H9 (cell line): ENCODE measurements at regions not wholly inside any gene's neighbourhood (a gene's known extent, or its start where the extent isn't known, plus 50 kb on each side); places are given as distances from the start of the nearest gene placed in this dataset.

Source experiments
- DNase-seq: peaks from one replicate; pipeline ENCODE4 v3.0.0-alpha.2; 2017
- H2AFZ ChIP-seq: one replicate; pipeline ENCODE4 v1.6.1; 2013; ENCODE audit warnings: mild to moderate bottlenecking, low read length, control low read depth, moderate library complexity
- H2AK5ac ChIP-seq: 2 replicates; pipeline ENCODE4 v1.6.1; 2013; ENCODE audit warnings: low read length, control low read depth, mixed read lengths; ENCODE audit not compliant: insufficient read length
- H2BK120ac ChIP-seq: one replicate; pipeline ENCODE4 v1.6.1; 2013; ENCODE audit warnings: low read depth, mild to moderate bottlenecking, low read length, control low read depth, inconsistent platforms; ENCODE audit not compliant: poor library complexity, severe bottlenecking
- H2BK12ac ChIP-seq: 2 replicates; pipeline ENCODE4 v1.6.1; 2013; ENCODE audit warnings: low read length, control low read depth, mixed read lengths, low read depth; ENCODE audit not compliant: insufficient read length
- H2BK15ac ChIP-seq: 2 replicates; pipeline ENCODE4 v1.6.1; 2013; ENCODE audit warnings: low read depth, low read length, control low read depth
- H2BK20ac ChIP-seq: one replicate; pipeline ENCODE4 v1.6.1; 2013; ENCODE audit warnings: low read depth, mild to moderate bottlenecking, low read length, control low read depth, inconsistent platforms; ENCODE audit not compliant: poor library complexity, severe bottlenecking
- H2BK5ac ChIP-seq: 2 replicates; pipeline ENCODE4 v1.6.1; 2013; ENCODE audit warnings: low read length, control low read depth, mixed read lengths; ENCODE audit not compliant: insufficient read length
- H3K14ac ChIP-seq: 2 replicates; pipeline ENCODE4 v1.6.1; 2013; ENCODE audit warnings: low read length, control low read depth; ENCODE audit not compliant: insufficient read depth
- H3K18ac ChIP-seq: 2 replicates; pipeline ENCODE4 v1.6.1; 2013; ENCODE audit warnings: low read depth, mild to moderate bottlenecking, mixed read lengths, low read length, control low read depth; ENCODE audit not compliant: insufficient read length
- H3K23ac ChIP-seq: 2 replicates; pipeline ENCODE4 v1.6.1; 2013; ENCODE audit warnings: low read length, control low read depth, mixed read lengths, low read depth; ENCODE audit not compliant: insufficient read length
- H3K23me2 ChIP-seq: 2 replicates; pipeline ENCODE4 v1.6.1; 2013; ENCODE audit warnings: low read depth, mild to moderate bottlenecking, mixed read lengths, low read length, control low read depth; ENCODE audit not compliant: insufficient read length, poor library complexity, severe bottlenecking
- H3K27ac ChIP-seq: 2 replicates; pipeline ENCODE4 v1.5.1; 2013; ENCODE audit warnings: low read length, control low read depth, mixed read lengths, low read depth; ENCODE audit not compliant: insufficient read length
- H3K27me3 ChIP-seq: 2 replicates; pipeline ENCODE4 v1.6.1; 2013; ENCODE audit warnings: low read length, control low read depth, inconsistent platforms; ENCODE audit not compliant: insufficient read depth
- H3K4ac ChIP-seq: 2 replicates; pipeline ENCODE4 v1.6.1; 2013; ENCODE audit warnings: low read depth, mild to moderate bottlenecking, control low read depth, inconsistent platforms, low read length, moderate library complexity
- H3K4me1 ChIP-seq: 2 replicates; pipeline ENCODE4 v1.6.1; 2013; ENCODE audit warnings: low read length, control low read depth, inconsistent platforms; ENCODE audit not compliant: insufficient read depth
- H3K4me2 ChIP-seq: 2 replicates; pipeline ENCODE4 v1.6.1; 2013; ENCODE audit warnings: low read length, control low read depth, mixed read lengths; ENCODE audit not compliant: insufficient read length, insufficient read depth
- H3K56ac ChIP-seq: 2 replicates; pipeline ENCODE4 v1.6.1; 2013; ENCODE audit warnings: low read depth, mild to moderate bottlenecking, mixed read lengths, low read length, control low read depth; ENCODE audit not compliant: insufficient read length
- H3K79me1 ChIP-seq: 2 replicates; pipeline ENCODE4 v1.6.1; 2013; ENCODE audit warnings: low read depth, mild to moderate bottlenecking, moderate library complexity, low read length, control low read depth, inconsistent platforms; ENCODE audit not compliant: insufficient read depth, poor library complexity, severe bottlenecking
- H3K79me2 ChIP-seq: 2 replicates; pipeline ENCODE4 v1.6.1; 2013; ENCODE audit warnings: low read length, control low read depth, inconsistent platforms; ENCODE audit not compliant: insufficient read depth
- H3K9ac ChIP-seq: 2 replicates; pipeline ENCODE4 v1.6.1; 2013; ENCODE audit warnings: low read length, control low read depth, mixed read lengths; ENCODE audit not compliant: insufficient read length; ENCODE audit errors: extremely low read depth
- H3K9me3 ChIP-seq: one replicate; pipeline ENCODE4 v1.6.1; 2013; ENCODE audit warnings: low read depth, low read length, inconsistent platforms; ENCODE audit not compliant: control insufficient read depth
- H3T11ph ChIP-seq: one replicate; pipeline ENCODE4 v1.6.1; 2013; ENCODE audit warnings: mild to moderate bottlenecking, low read length, control low read depth, inconsistent platforms
- H4K20me1 ChIP-seq: one replicate; pipeline ENCODE4 v1.6.1; 2013; ENCODE audit not compliant: control insufficient read depth, insufficient read length, insufficient read depth
- H4K5ac ChIP-seq: 2 replicates; pipeline ENCODE4 v1.6.1; 2013; ENCODE audit warnings: low read depth, mild to moderate bottlenecking, mixed read lengths, low read length, control low read depth; ENCODE audit not compliant: insufficient read length
- H4K8ac ChIP-seq: replicated peaks from 2 replicates; pipeline ENCODE4 v1.6.1; 2013; ENCODE audit warnings: low read length, control low read depth, mixed read lengths, low read depth; ENCODE audit not compliant: insufficient read length
- H4K91ac ChIP-seq: 2 replicates; pipeline ENCODE4 v1.6.1; 2013; ENCODE audit warnings: low read depth, mild to moderate bottlenecking, moderate library complexity, mixed read lengths, low read length, control low read depth; ENCODE audit not compliant: insufficient read length
- H3K27ac Mint-ChIP-seq, 3 experiments: 2 replicates in 2 of 3; 3 replicates in 1 of 3; pipeline ENCODE4 v1.8.0; 2020 to 2021; ENCODE audit warnings: mixed read lengths in 3 of 3, mild to moderate bottlenecking in 1 of 3, moderate library complexity in 1 of 3
- H3K27me3 Mint-ChIP-seq: 2 replicates; pipeline ENCODE4 v1.8.0; 2021; ENCODE audit warnings: low read depth, mild to moderate bottlenecking, moderate library complexity, mixed read lengths
- H3K36me3 Mint-ChIP-seq, 3 experiments: 2 replicates in 2 of 3; 3 replicates in 1 of 3; pipeline ENCODE4 v1.8.0; 2020 to 2021; ENCODE audit warnings: low read depth in 3 of 3, mixed read lengths in 3 of 3; ENCODE audit not compliant: insufficient read depth in 1 of 3
- H3K4me1 Mint-ChIP-seq, 2 experiments: 2 replicates each; pipeline ENCODE4 v1.8.0; 2020; ENCODE audit warnings: mixed read lengths in 2 of 2
- H3K4me3 Mint-ChIP-seq, 2 experiments: 2 replicates in 1 of 2; 3 replicates in 1 of 2; pipeline ENCODE4 v1.8.0; 2020 to 2021; ENCODE audit warnings: mild to moderate bottlenecking in 2 of 2, mixed read lengths in 2 of 2, moderate library complexity in 1 of 2
- H3K9me3 Mint-ChIP-seq, 2 experiments: 2 replicates in 1 of 2; 3 replicates in 1 of 2; pipeline ENCODE4 v1.8.0; 2020; ENCODE audit warnings: mild to moderate bottlenecking in 2 of 2, mixed read lengths in 2 of 2, moderate library complexity in 1 of 2
- CTCF ChIP-seq: fragments of 200-600 bp; sonication (generic); conservative IDR thresholded peaks from 3 replicates; pipeline ENCODE4 v1.8.0; 2021; ENCODE audit warnings: antibody characterized with exemption, mild to moderate bottlenecking
- WGBS: extraction: QIAGEN DNeasy Blood & Tissue Kit; methylation state at CpG from one replicate; pipeline ENCODE4 v1.1.7; 2013; ENCODE audit warnings: missing lambda C conversion rate, low lambda C conversion rate, mixed read lengths; ENCODE audit not compliant: insufficient read length; ENCODE audit errors: extremely low coverage; 5-methylcytosine and 5-hydroxymethylcytosine counted together

GRCh38 chr21:22842875-22843274 lies 1844.7 kb downstream of the NCAM2 start:
- Histone ChIP-seq H3K79me1 (no peaks in the 10 kb centered on the region), H4K5ac (no peak overlapping the region), H2BK120ac (no peak overlapping the region), H2BK12ac (no peak overlapping the region), H2BK5ac (no peak overlapping the region), H3K23me2 (no peaks in the 10 kb centered on the region), H3K18ac (no peak overlapping the region), H3K4me1 (no peaks in the 10 kb centered on the region), H3K9me3 (no peaks in the 10 kb centered on the region), H3T11ph (no peak overlapping the region), H2AK5ac (no peak overlapping the region), H3K56ac (no peak overlapping the region), H2BK15ac (no peak overlapping the region), H3K14ac (no peak overlapping the region), H3K4ac (no peak overlapping the region), H4K8ac (no peak overlapping the region), H3K79me2 (no peaks in the 10 kb centered on the region), H4K20me1 (no peaks in the 10 kb centered on the region), H2BK20ac (no peak overlapping the region), H3K27ac (no peak overlapping the region), H3K4me2 (no peak overlapping the region), H2AFZ (no peak overlapping the region), H4K91ac (no peak overlapping the region), H3K9ac (no peak overlapping the region), H3K23ac (no peak overlapping the region), H3K27me3 (no peaks in the 10 kb centered on the region)
- Mint-ChIP-seq H3K27me3 (peaks cover 3% of the 10 kb centered on the region), H3K27ac (no peak overlapping the region), H3K4me3 (no peak overlapping the region), H3K36me3 (peaks cover 0 to 9% (median 0%) of the 10 kb centered on the region in 3 experiments; a peak in 2 of 7 replicates), H3K4me1 (peaks cover 5 to 8% of the 10 kb centered on the region in 2 experiments), H3K9me3 (peaks cover 0 to 11% of the 10 kb centered on the region in 2 experiments; a peak in 2 of 5 replicates)
- no peak for TF ChIP-seq CTCF
- DNase-seq = peak; percentile 32
- no CpG with 5 or more reads among the region's 3 CpGs for WGBS
